ENCODE measurements at regions not wholly inside any gene's neighbourhood (a gene's known extent, or its start where the extent isn't known, plus 50 kb on each side); places are given as distances from the start of the nearest gene placed in this dataset.

GRCh38 chr13:44026194-44026593 lies 146.5 kb downstream of the LACC1 start:
- 88 to 92% methylated on average over 4 of the region's 4 CpGs for WGBS, 2 donors (ENCODE audit: low coverage in 1 of 2)
- no peaks in the 10 kb centered on the region for H3K4me1 ChIP-seq
- H3K27me3 ChIP-seq: no peaks in the 10 kb centered on the region

GRCh38 chr13:44028734-44029133 lies 149.0 kb downstream of the LACC1 start:
- H3K27me3 ChIP-seq: no peaks in the 10 kb centered on the region
- H3K27ac ChIP-seq: no peak overlapping the region
- TF ChIP-seq CTCF (IDR thresholded peaks at IDR 0.05): no peak
- no peak for TF ChIP-seq POLR2AphosphoS5 (IDR thresholded peaks at IDR 0.05)
- TF ChIP-seq POLR2A (IDR thresholded peaks at IDR 0.05): no peak
- TF ChIP-seq EP300 (IDR thresholded peaks at IDR 0.05): no peak
- 94 to 100% methylated on average over 2 to 3 of the region's 3 CpGs for WGBS, 2 donors (ENCODE audit: low coverage in 1 of 2)
- ATAC-seq: no peak
- H3K9me3 ChIP-seq: no peaks in the 10 kb centered on the region
- H3K4me3 ChIP-seq: no peak overlapping the region
- no peaks in the 10 kb centered on the region for H3K4me1 ChIP-seq
- no peaks in the 10 kb centered on the region for H3K36me3 ChIP-seq

More at GRCh38 chr13:44026194-44026593, 146.5 kb downstream of the LACC1 start:
- Histone ChIP-seq H3K4me3 (no peak overlapping the region), H3K27ac (no peak overlapping the region), H3K9me3 (no peaks in the 10 kb centered on the region), H3K36me3 (no peaks in the 10 kb centered on the region)
- TF ChIP-seq POLR2AphosphoS5 (IDR thresholded peaks at IDR 0.05): no peak
- TF ChIP-seq EP300 (IDR thresholded peaks at IDR 0.05): no peak
- no peak for TF ChIP-seq POLR2A (IDR thresholded peaks at IDR 0.05)
- ATAC-seq: no peak

- Histone ChIP-seq H3K36me3 (no peaks in the 10 kb centered on the region), H3K4me3 (no peak overlapping the region), H3K4me1 (no peaks in the 10 kb centered on the region), H3K27ac (no peak overlapping the region), H3K9me3 (no peaks in the 10 kb centered on the region), H3K27me3 (no peaks in the 10 kb centered on the region)
- WGBS, 2 donors (ENCODE audit: low coverage in 1 of 2): 53% methylated on average over 2 of the region's 3 CpGs; no CpG with 5 or more reads in 1 of the 2 donors
- no peak for TF ChIP-seq EP300 (IDR thresholded peaks at IDR 0.05)
- no peak for TF ChIP-seq POLR2A (IDR thresholded peaks at IDR 0.05)
- TF ChIP-seq CTCF (IDR thresholded peaks at IDR 0.05): no peak
- TF ChIP-seq POLR2AphosphoS5 (IDR thresholded peaks at IDR 0.05): no peak
- no peak for ATAC-seq
Observed at GRCh38 chr13:44030615-44031014, 150.9 kb downstream of the LACC1 start.

- Histone ChIP-seq H3K36me3 (no peaks in the 10 kb centered on the region), H3K4me1 (no peaks in the 10 kb centered on the region), H3K27ac (no peak overlapping the region), H3K9me3 (no peaks in the 10 kb centered on the region), H3K4me3 (no peak overlapping the region), H3K27me3 (no peaks in the 10 kb centered on the region)
- TF ChIP-seq CTCF (IDR thresholded peaks at IDR 0.05): no peak
- TF ChIP-seq POLR2A (IDR thresholded peaks at IDR 0.05): no peak
- TF ChIP-seq POLR2AphosphoS5 (IDR thresholded peaks at IDR 0.05): no peak
- TF ChIP-seq EP300 (IDR thresholded peaks at IDR 0.05): no peak
- WGBS, 2 donors (ENCODE audit: low coverage in 1 of 2): 100% methylated on average over 2 of the region's 2 CpGs
- no peak for ATAC-seq
Observed at GRCh38 chr13:44031555-44031954, 151.9 kb downstream of the LACC1 start.

- H3K4me3 ChIP-seq: no peak overlapping the region
- no peaks in the 10 kb centered on the region for H3K4me1 ChIP-seq
- no peak overlapping the region for H3K27ac ChIP-seq
- H3K36me3 ChIP-seq: no peaks in the 10 kb centered on the region
- WGBS, 2 donors (ENCODE audit: low coverage in 1 of 2): 65 to 79% methylated on average over 3 of the region's 3 CpGs
- no peak for ATAC-seq
- no peaks in the 10 kb centered on the region for H3K9me3 ChIP-seq
- TF ChIP-seq POLR2AphosphoS5 (IDR thresholded peaks at IDR 0.05): no peak
- no peak for TF ChIP-seq POLR2A (IDR thresholded peaks at IDR 0.05)
- no peak for TF ChIP-seq EP300 (IDR thresholded peaks at IDR 0.05)
- no peak for TF ChIP-seq CTCF (IDR thresholded peaks at IDR 0.05)
- no peaks in the 10 kb centered on the region for H3K27me3 ChIP-seq
Observed at GRCh38 chr13:44032802-44033201, 153.1 kb downstream of the LACC1 start.
